Retina (tissue), 1 donor: ENCODE measurements at regions not wholly inside any gene's neighbourhood (a gene's known extent, or its start where the extent isn't known, plus 50 kb on each side); places are given as distances from the start of the nearest gene placed in this dataset.

Experiments
- DNase-seq: peaks from one replicate; pipeline ENCODE4 v3.0.0-alpha.2; 2016

GRCh38 chr5:2936413-2936812, 184.9 kb upstream of the IRX2 start:
- no peak for DNase-seq

GRCh38 chr5:2929779-2930178, 178.3 kb upstream of the IRX2 start:
- no peak for DNase-seq

DNA sequence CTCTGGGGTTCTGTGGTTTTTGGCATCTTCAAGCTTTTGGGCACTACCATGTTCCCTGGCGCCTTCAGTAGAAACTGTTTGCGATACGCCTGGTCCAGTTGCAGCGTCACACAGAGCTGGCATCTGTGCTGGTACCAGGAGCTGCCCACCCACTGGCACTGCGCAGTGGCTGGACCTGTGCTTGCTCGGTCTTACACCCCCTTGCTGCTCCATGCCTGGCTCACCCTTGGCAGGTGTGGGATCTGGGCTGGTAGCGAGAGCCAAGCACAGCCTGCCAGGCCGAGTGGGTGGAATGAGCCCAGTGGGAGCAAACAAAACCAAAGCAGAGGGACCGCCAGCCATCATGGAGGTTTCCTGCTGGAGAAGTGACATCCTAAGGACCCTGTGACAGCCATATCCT, 170.2 kb upstream of the IRX2 start:
- DNase-seq = no peak

GRCh38 chr5:2921176-2921575, 169.7 kb upstream of the IRX2 start:
- DNase-seq = no peak

- DNase-seq = no peak
These were observed 168.8 kb upstream of the IRX2 start for GRCh38 chr5:2920312-2920711.

DNA sequence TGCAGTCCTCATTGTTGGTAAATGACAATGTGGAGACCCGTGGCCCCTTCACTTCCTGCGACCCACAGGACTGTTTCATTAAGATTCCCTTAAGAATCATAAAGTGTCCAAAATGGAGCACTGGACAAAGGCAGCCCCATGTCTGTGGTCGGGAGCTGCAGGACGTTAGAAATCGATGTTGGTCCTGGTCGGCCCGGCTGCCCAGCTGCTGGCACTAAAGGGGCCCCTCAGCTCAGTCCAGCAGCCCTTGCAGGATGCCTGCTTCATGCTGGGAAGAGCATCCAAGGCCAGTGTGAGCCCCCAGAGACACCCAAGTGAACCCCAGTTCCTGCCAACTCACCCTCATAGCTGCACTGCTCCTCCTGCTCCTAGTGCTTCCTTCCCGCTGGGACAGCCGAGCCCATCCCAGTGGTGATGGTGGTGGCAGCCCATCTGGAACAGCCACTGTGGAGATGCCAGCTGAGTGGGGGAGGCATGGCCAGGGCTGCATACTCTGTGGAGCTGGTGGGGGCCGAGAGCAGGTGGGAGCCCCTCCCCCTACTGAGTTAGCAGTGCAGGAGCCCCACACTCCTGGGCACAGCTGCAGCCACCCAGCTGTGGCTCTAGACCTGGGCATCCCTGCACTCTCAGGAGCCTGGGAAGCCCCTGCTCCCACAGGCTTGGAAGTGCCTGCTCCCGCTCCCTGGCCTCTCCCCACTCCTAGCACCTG, 168.0 kb upstream of the IRX2 start:
- DNase-seq = no peak

- no peak for DNase-seq
These were observed 166.0 kb upstream of the IRX2 start for GRCh38 chr5:2917524-2917923.

- DNase-seq = no peak
These were observed 165.6 kb upstream of the IRX2 start for GRCh38 chr5:2917093-2917492.

DNA sequence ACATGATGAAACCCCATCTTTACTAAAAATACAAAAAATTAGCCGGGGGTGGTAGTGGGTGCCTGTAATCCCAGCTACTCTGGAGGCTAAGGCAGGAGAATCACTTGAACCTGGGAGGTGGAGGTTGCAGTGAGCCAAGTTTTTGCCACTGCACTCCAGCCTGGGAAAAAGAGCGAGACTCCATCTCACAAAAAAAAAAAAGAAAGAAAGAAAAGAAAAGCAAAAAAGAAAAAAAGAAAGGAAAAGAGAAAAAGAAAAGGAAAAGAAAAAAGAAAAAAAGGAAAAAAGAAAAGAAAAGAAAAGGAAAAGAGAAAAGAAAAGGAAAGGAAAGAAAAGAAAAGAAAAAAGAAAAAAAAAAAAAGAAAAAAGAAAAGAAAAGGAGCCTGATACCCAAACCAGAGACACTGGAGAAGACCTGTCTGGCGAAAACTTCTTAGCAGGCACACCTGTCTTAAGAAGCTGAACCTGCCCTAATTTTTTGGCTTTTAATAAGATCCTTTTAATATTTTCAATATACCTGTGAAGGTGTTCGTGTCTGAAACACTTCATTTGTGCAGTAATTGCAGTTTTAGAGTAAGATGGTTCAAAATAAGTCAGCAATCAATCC, 164.7 kb upstream of the IRX2 start:
- no peak for DNase-seq

DNA sequence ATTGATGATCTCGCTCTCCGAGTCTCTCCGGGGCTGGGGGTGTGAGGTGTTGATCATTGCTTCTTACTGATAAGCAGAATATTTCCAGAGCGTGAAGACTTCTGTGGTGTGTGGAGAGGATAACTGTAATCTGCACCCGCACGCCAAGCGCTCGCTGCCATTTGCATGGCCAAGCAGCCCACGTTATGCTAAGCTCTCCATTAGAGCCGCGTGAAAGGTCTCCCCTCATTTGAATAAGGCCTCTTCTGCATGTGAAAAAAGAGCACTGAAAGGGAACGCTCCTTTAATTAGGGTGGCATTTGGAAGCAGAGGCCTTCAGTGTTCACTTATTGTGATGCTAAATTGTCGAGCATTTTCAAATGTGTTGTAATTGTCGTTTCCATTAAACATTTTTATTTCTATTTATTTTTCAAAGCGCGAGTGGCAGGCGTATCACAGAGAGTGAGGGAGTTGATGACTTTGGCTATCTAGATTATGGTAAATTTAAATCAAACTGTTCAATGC, 163.6 kb upstream of the IRX2 start:
- DNase-seq = no peak

GRCh38 chr5:2914022-2914661, 162.7 kb upstream of the IRX2 start:
- DNase-seq = no peak

GRCh38 chr5:2913281-2913680, 161.8 kb upstream of the IRX2 start:
- no peak for DNase-seq

- DNase-seq = no peak
These were observed 161.3 kb upstream of the IRX2 start for GRCh38 chr5:2912741-2913140.

DNA sequence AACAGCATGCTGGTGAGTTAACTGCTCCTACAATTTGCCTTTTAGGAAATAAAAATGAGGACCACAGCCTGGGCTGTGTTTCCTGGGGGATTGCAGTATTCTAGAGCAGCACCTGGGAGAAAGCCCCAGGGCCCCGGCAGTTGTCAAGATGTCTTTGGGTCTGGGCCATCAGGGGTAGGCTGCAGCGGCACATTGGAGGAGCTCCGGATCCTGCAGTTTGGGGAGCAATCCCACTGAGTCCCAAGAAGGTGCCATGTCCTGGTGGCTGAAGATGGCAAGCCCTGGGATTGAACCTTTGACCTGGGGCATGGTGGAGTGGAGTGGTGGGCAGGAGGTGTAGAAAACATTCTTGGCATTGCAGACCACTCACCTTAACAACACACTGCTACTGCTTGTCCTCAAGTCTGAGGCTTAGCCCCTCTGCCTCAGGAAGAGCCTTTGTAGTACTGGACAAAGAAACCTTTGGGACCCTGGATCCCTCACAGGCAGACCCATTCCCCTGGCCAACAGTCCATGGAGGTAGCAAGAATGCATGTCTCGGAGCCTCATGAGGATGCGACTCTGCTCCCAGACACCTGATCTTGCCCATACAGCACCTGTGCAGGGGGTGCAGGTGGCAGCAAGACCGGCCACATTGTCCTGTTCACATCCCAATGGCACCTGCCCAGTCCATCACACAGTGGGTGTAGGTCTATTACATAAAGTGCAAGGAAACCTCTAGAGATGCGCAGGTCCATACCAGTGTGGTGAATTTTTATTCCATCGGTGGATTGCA, 159.1 kb upstream of the IRX2 start:
- no peak for DNase-seq

GRCh38 chr5:2909035-2909434, 157.6 kb upstream of the IRX2 start:
- no peak for DNase-seq

GRCh38 chr5:2908086-2908485, 156.6 kb upstream of the IRX2 start:
- no peak for DNase-seq

DNA sequence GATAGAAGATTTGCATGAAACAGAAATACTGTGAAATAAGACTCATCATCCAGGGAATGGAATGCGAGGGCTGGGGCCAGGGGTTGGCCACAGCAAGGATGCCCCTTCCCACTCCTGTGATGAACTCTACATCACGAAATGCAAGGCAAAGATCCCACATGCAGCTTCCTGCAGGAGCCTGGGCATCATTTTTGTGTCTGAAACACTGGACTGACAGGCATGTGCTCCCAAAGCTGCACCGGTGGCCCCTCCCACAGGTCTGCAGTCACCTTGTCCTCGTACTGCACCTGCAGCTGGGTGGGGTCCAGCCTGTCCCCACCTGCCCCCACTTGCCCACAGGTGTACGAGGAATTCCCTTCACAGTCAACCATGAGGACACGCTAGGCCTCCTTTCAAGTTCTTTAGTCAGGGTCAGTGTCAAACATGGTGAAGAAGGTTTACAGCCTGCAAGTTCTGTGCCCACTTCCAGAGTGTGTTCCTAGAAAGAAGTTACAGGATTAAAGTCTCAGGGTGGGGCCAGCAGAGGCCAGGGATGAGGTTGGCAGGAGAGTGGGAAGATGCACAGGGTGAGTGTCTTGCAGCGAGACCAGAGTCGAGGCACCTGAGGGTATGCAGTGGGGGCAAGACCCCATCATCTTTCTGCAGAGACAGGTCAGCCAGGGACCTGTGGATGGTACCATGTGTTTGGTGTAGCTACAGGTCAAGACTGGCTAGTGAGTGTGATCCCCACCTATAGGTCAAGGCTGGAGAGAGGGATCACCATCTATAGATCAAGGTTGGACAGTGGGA, 155.0 kb upstream of the IRX2 start:
- DNase-seq = no peak

GRCh38 chr5:2905741-2906140, 154.3 kb upstream of the IRX2 start:
- DNase-seq = no peak

GRCh38 chr5:2904956-2905355, 153.5 kb upstream of the IRX2 start:
- DNase-seq = no peak

- DNase-seq = no peak
These were observed 152.9 kb upstream of the IRX2 start for GRCh38 chr5:2904399-2904798.

GRCh38 chr5:2903451-2904395, 152.2 kb upstream of the IRX2 start:
- DNase-seq = no peak
